ENCODE measurements at regions not wholly inside any gene's neighbourhood (a gene's known extent, or its start where the extent isn't known, plus 50 kb on each side); places are given as distances from the start of the nearest gene placed in this dataset.

DNA sequence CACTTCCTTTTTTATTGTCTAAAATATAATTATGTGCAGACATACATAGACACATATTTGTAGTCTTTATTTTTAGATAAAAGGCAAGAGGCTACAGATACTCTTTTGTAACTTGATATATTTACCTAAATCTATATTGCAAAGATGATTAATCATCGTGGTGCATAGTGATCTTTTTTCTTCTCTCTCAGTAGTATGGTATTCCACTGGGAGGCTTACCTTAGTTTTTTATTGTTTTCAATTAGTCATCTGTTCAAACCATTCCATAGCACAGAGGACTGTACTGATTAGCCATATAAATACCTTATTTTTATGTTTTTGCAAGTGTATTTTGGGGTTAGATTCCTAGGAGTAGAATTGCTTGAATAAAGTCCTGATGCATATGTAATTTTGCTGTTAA is 619.7 kb downstream of the GRXCR1 start:
- TF ChIP-seq, protein P1, sequence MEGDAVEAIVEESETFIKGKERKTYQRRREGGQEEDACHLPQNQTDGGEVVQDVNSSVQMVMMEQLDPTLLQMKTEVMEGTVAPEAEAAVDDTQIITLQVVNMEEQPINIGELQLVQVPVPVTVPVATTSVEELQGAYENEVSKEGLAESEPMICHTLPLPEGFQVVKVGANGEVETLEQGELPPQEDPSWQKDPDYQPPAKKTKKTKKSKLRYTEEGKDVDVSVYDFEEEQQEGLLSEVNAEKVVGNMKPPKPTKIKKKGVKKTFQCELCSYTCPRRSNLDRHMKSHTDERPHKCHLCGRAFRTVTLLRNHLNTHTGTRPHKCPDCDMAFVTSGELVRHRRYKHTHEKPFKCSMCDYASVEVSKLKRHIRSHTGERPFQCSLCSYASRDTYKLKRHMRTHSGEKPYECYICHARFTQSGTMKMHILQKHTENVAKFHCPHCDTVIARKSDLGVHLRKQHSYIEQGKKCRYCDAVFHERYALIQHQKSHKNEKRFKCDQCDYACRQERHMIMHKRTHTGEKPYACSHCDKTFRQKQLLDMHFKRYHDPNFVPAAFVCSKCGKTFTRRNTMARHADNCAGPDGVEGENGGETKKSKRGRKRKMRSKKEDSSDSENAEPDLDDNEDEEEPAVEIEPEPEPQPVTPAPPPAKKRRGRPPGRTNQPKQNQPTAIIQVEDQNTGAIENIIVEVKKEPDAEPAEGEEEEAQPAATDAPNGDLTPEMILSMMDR (conservative IDR thresholded peaks at IDR 0.05; ENCODE audit: control insufficient read depth, insufficient read depth, low read depth, low read length), result no peak
- DNase-seq (ENCODE audit: low read depth), result no peak
- no peak overlapping the region for H3K4me3 ChIP-seq (ENCODE audit: control insufficient read depth, low read depth, low read length)

DNA sequence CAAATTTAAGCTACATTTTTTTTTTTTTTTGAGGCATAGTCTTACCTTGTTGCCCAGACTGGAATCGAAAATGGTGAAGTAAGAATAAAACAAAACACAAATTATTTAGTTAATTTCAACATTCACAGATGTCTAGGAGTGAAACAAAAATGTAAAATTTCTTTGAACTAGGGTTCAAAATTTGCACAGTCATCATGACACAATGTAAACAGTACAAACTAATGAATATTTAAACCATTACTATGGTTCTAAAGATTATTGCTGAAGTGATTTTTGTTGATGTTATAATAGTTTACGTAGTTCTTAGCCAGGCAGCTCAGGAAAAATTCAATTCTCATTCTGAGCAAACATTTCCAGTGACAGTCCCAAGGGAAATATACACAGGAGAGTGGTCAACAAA is 633.1 kb downstream of the GRXCR1 start:
- H3K4me3 ChIP-seq (ENCODE audit: control insufficient read depth, low read depth, low read length), result no peak overlapping the region
- TF ChIP-seq, protein P1 (conservative IDR thresholded peaks at IDR 0.05; ENCODE audit: control insufficient read depth, insufficient read depth, low read depth, low read length), result no peak
- no peak for DNase-seq (ENCODE audit: low read depth)

DNA sequence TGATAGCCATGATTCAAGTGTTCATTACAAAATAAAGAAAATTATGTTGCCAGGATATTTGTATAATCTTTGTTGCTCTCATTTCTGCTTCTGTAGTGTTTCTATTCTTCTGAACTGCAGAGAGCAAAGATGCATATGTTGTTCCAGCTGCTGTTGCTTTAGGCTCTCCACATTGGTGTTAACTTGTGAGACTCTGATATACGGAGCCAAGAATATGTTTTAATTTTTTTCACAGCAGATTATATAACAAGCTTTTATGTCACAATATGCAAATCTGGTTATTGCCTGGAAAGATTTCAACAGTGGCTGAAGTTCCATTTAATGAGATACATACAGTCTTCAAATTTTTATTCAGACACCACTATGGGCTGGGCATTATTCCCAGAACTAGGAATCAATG is 655.0 kb downstream of the GRXCR1 start:
- no peak for DNase-seq (ENCODE audit: low read depth)
- no peak overlapping the region for H3K4me3 ChIP-seq (ENCODE audit: control insufficient read depth, low read depth, low read length)
- TF ChIP-seq, protein P1 (conservative IDR thresholded peaks at IDR 0.05; ENCODE audit: control insufficient read depth, insufficient read depth, low read depth, low read length), result no peak

DNA sequence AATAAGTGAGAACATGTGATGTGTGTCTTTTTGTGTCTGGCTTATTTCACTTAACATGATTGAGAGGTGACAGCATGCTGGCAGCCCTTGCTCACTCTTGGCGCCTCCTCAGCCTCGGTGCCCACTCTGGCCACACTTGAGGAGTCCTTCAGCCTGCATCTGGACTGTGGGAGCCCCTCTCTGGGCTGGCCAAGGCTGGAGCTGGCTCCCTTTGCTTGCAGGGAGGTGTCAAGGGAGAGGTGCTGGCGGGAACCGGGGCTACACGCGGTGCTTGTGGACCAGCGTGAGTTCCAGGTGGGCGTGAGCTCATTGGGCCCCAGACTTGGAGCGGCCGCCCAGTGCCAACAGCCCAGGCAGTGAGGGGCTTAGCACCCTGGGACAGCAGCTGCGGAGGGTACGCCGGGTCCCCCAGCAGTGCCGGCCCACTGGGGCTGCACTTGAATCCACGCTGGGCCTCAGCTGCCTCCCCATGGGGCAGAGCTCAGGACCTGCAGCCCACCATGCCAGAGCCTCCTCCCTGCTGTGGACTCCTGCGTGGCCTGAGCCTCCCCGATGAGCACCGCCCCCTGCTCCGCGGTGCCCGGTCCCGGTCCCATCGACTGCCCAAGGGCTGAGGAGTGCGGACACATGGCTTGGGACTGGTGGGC is 658.6 kb downstream of the GRXCR1 start:
- no peak overlapping the region for H3K4me3 ChIP-seq (ENCODE audit: control insufficient read depth, low read depth, low read length)
- TF ChIP-seq, protein P1 (conservative IDR thresholded peaks at IDR 0.05; ENCODE audit: control insufficient read depth, insufficient read depth, low read depth, low read length), result no peak

DNA sequence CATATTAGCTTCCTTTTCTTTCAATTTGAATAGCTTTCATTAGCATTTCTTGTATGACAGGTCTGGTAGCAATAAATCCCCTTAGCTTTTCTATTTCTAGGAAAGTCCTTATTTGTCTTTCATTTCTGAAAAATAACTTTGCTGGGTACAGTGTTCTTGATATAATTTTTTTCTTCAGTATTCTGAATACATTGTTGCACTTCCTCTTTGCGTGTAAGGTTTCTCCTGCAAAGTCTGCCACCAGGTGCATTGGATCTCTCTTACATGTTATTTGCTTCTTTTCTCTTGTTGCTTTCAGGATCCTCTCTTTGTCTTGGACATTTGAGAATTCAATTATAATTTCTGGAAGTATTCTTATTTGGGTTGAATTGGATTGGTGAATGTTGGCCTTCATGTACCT is 663.7 kb downstream of the GRXCR1 start:
- TF ChIP-seq, protein P1 (conservative IDR thresholded peaks at IDR 0.05; ENCODE audit: control insufficient read depth, insufficient read depth, low read depth, low read length), result no peak
- no peak overlapping the region for H3K4me3 ChIP-seq (ENCODE audit: control insufficient read depth, low read depth, low read length)
- no peak for DNase-seq (ENCODE audit: low read depth)

More for the DNA sequence above, 658.6 kb downstream of the GRXCR1 start:
- DNase-seq (ENCODE audit: low read depth), result no peak

DNA sequence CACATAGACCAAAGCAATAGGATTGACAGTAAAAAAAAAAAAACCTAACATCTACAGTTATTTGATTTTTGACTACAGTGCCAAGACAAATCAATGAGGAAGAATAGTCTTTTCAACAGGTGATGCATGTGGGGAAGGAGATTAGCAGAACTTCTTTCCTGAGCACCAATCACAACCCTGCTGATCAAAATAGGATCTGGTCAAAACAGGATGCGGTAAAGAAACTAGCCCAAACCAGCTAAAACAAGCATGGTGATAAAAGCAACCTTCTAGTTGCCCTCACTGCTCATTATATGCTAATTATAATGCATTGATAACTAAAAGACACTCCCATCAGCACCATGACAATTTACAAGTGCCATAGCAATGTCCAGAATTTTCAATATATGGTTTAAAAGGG is 667.5 kb downstream of the GRXCR1 start:
- DNase-seq (ENCODE audit: low read depth), result no peak
- TF ChIP-seq, protein P1 (conservative IDR thresholded peaks at IDR 0.05; ENCODE audit: control insufficient read depth, insufficient read depth, low read depth, low read length), result no peak
- H3K4me3 ChIP-seq (ENCODE audit: control insufficient read depth, low read depth, low read length), result no peak overlapping the region

DNA sequence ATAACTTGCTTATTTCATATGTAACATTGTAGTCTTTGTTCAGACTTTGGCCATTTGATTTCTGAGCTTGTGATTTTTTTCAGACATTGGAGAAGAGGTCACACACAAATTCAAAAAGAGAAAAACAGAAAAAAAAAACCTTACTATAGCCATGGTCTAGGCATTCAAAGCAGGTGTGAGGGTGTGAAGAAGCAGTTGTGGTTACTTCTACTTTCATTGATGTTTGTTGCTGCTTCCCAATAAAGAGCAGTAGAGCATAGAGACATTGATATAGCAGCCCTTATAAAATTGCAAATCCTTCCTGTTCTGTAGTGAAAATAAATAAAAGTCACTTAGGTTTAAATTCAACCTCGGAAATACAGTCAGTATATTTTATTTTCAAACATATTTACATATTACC is 671.6 kb downstream of the GRXCR1 start:
- no peak overlapping the region for H3K4me3 ChIP-seq (ENCODE audit: control insufficient read depth, low read depth, low read length)
- DNase-seq (ENCODE audit: low read depth), result no peak
- TF ChIP-seq, protein P1 (conservative IDR thresholded peaks at IDR 0.05; ENCODE audit: control insufficient read depth, insufficient read depth, low read depth, low read length), result no peak
